ENCODE measurements at regions not wholly inside any gene's neighbourhood (a gene's known extent, or its start where the extent isn't known, plus 50 kb on each side); places are given as distances from the start of the nearest gene placed in this dataset.

DNA sequence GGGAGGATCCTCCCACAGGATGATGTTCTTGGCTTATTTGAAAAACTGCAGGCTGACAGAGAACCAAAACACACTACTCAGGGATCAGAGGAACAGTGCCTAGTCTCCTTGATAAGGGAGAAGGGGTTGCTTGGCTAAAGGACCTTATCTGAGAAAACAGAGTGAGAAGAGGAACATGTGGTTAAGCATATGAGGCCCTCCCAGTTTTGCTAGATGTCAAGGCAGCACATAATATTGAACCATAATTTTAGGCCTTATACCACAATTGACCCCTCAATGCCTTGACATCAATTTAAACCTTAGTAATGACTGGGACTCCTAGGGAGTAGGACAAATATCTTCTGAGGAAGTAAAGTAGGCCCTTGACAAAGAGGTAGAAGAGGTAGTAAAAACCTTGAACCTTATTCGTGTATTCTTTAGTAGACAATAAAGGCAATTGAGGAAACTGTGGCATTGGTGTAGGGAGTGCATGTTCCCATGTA, 79.3 kb downstream of the TEX13C start (continued):
- TF ChIP-seq, protein P1, sequence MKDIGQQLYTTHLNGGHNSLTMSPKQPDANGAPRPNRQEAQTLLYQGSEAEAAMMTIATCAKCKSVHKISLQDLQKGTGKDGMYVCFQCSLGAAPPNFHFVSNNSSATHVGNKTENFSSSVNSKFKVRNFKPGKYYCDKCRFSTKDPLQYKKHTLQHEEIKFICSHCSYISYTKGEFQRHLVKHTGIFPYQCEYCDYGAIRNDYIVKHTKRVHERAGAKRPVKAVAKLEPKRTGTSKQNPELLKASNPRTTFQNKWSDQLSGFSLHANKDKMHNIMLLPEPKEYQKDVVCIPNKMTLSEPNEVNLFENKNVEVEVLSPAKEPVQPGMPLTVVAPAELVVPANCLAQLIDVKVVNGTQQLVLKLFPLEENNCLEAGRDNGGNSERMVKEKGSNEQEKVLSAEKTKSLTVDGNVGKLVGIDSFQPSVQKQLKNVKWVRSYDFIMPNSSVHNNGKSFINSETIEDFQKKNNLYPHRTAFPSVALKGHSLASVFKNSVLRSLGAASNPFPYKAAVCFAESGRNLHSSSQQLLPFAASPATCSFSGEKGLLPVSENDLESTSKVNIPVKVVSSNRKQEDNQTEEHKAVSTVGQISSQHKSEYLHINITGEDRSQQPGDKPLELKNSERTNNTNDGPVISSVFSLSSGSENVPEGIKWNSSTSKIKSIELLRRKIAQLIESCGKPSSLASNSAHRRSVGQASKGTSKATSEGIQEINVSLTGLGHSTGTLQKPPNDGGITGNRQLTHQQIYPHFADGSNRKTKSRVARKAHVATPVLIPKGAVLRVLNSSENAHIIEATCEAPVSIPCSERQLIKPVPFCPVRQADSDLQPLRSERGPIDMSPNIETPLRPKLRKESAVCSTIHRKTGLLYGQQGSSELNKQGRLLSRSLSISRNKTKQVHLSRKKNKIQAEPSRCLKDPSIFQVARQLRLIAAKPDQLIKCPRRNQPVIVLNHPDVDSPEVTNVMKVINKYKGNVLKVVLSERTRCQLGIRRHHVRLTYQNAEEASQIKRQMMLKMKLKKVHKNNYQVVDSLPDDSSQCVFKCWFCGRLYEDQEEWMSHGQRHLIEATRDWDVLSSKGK (CRISPR knock-in tag; IDR thresholded peaks at IDR 0.05): no peak
- TF ChIP-seq, protein P2, sequence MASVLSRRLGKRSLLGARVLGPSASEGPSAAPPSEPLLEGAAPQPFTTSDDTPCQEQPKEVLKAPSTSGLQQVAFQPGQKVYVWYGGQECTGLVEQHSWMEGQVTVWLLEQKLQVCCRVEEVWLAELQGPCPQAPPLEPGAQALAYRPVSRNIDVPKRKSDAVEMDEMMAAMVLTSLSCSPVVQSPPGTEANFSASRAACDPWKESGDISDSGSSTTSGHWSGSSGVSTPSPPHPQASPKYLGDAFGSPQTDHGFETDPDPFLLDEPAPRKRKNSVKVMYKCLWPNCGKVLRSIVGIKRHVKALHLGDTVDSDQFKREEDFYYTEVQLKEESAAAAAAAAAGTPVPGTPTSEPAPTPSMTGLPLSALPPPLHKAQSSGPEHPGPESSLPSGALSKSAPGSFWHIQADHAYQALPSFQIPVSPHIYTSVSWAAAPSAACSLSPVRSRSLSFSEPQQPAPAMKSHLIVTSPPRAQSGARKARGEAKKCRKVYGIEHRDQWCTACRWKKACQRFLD (CRISPR knock-in tag; IDR thresholded peaks at IDR 0.05): peak; percentile 82
- TF ChIP-seq CCNT2 (IDR thresholded peaks at IDR 0.05; ENCODE audit: borderline replicate concordance, extremely low read depth, insufficient read length, low read depth, low read length) (peak; percentile 70), PHB (CRISPR knock-in tag; IDR thresholded peaks at IDR 0.05) (no peak), GATA2 (CRISPR knock-in tag; IDR thresholded peaks at IDR 0.05) (peak; percentile 76), NCOA2 (IDR thresholded peaks at IDR 0.05; ENCODE audit: partially characterized antibody in 2 of 2) (peak in 1 of 2 experiments; percentile 51), MYC (IDR thresholded peaks at IDR 0.05; ENCODE audit: low read depth, low read length) (peak; percentile 78), MYC (CRISPR knock-in tag; IDR thresholded peaks at IDR 0.05; ENCODE audit: borderline replicate concordance, low read depth) (no peak), ARID1B (IDR thresholded peaks at IDR 0.05) (peak; percentile 94), TAF1 (IDR thresholded peaks at IDR 0.05; ENCODE audit: control insufficient read depth, extremely low read depth, insufficient read depth, low read length, severe bottlenecking) (no peak), KLF10 (CRISPR knock-in tag; IDR thresholded peaks at IDR 0.05) (no peak), ZNF707 (CRISPR knock-in tag; conservative IDR thresholded peaks at IDR 0.05) (no peak), MITF (IDR thresholded peaks at IDR 0.05) (peak; percentile 31; the same call in 1 of the 2 replicates), KLF16 (IDR thresholded peaks at IDR 0.05) (peak; percentile 89), TFE3 (CRISPR knock-in tag; IDR thresholded peaks at IDR 0.05) (no peak)
- TF ChIP-seq, protein P3, sequence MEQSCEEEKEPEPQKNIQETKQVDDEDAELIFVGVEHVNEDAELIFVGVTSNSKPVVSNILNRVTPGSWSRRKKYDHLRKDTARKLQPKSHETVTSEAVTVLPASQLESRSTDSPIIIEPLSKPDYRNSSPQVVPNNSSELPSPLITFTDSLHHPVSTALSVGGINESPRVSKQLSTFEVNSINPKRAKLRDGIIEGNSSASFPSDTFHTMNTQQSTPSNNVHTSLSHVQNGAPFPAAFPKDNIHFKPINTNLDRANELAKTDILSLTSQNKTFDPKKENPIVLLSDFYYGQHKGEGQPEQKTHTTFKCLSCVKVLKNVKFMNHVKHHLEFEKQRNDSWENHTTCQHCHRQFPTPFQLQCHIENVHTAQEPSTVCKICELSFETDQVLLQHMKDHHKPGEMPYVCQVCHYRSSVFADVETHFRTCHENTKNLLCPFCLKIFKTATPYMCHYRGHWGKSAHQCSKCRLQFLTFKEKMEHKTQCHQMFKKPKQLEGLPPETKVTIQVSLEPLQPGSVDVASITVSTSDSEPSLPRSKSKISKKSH (CRISPR knock-in tag; IDR thresholded peaks at IDR 0.05): no peak
